NCI-H2107 treated with DMSO at 0.1 percent for 48 hours (cell line): ENCODE measurements at regions not wholly inside any gene's neighbourhood (a gene's known extent, or its start where the extent isn't known, plus 50 kb on each side); places are given as distances from the start of the nearest gene placed in this dataset.
"Not testable (repeated sequence)": the region's sequence is repeated elsewhere in the genome, so short reads cannot be mapped to it uniquely, and the experiment has no call there.

ENCODE experiments used
- DNase-seq: peaks from one replicate; lab custom pipeline; 2025; ENCODE audit not compliant: unreplicated experiment; lab: John Stamatoyannopoulos, UW

DNA sequence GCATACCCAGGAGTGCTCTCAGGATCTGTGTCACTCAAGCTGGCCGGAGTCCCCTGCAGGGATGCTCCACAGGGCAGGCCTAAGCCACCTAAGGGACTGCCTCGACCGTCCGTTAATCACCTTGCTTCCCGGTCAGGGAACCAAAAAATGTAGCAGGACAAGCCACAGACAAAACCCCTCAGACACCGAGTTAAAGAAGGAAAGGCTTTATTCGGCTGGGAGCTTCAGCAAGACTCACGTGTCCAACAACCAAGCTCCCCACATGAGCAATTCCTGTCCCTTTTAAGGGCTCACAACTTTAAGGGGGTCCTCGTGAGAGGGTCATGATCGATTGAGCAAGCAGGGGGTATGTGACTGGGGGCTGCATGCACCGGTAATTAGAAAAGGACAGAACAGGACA lies 72.1 kb upstream of the GMDS start:
- DNase-seq: not testable (repeated sequence)

- DNase-seq: no peak
Observed at GRCh38 chr6:2314641-2315040, 69.2 kb upstream of the GMDS start.

DNA sequence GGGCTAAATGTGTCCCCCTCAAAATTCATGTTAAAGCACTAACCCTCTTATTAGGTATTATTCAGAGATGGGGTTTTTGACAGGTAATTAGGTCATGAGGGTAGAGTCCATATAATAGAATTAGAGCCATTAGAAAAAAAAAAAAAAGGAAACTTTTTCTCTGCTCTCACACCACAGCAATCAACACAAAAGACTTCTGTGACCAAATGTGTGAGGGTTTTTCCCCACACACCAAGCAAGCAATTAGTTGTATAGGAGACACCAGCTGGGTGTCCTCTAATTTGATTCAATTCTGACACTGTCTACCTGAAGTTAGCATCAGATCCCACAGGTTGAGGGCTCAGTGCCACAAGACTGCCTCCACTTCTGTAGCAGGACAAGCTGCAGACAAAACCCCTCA lies 64.6 kb upstream of the GMDS start:
- no peak for DNase-seq

- DNase-seq: no peak
Observed at GRCh38 chr6:2309122-2309521, 63.7 kb upstream of the GMDS start.

DNA sequence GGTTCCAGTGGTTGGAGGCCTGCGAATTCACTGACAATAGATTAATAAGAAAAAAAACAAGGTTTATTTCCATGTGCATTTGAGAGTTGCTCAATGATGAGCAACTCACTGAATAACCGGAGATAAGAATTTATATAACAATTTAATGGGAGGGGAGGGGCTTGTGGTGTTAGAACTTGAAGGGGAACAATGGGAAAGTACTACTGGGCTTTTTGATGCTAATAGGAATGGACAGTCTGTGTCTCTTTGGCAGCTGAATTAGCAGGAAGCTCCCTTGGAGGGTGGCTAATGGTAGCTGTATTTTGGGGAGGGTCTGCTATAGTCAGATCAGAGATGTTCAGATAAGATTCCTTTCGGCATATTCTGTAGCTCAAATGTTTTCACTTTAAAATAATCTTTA lies 62.4 kb upstream of the GMDS start:
- no peak for DNase-seq

DNA sequence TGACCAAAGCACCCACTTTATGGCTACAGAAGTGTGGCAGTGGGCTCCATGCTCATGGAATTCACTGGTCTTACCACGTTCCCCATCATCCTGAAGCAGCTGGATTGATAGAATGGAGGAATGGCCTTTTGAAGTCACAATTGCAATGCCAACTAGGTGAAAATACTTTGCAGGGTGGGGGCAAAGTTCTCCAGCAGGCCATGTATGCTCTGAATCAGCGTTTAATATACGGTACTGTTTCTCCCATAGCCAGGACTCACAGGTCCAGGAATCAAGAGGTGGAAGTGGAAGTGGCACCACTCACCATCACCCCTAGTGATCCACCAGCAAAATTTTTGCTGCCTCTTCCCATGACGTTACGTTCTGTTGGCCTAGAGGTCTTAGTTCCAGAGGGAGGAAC lies 60.5 kb upstream of the GMDS start:
- DNase-seq: no peak

DNA sequence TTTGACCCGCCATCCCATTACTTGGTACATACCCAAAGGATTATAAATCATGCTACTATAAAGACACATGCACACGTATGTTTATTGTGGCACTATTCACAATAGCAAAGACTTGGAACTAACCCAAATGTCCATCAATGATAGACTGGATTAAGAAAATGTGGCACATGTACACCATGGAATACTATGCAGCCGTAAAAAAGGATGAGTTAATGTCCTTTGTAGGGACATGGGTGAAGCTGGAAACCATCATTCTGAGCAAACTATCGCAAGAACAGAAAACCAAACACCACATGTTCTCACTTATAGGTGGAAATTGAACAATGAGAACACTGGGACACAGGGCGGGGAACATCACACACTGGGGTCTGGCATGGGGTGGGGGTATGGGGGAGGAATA lies 57.1 kb upstream of the GMDS start:
- not testable (repeated sequence) for DNase-seq

DNA sequence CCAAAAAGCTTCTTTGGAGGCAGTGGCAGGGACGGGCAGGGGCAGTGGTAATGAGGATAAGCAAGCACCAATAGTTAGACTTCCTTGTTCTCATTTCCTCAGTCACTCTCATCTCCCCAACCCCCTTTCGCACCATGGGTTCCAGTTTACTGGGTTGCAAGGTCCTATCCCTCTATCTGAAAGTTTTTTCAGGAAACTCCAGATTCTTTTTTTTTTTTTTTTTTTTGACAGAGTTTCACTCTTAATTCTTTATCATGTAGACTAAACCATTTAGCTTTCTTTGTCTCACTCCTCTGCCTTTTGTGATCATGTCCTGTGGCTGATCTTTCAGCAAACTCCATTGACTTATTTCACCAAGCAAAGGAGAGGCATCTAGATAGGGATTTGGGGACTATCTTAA lies 51.4 kb upstream of the GMDS start:
- no peak for DNase-seq
